ENCODE measurements at regions not wholly inside any gene's neighbourhood (a gene's known extent, or its start where the extent isn't known, plus 50 kb on each side); places are given as distances from the start of the nearest gene placed in this dataset.
"Not testable (repeated sequence)": the region's sequence is repeated elsewhere in the genome, so short reads cannot be mapped to it uniquely, and the experiment has no call there.

DNA sequence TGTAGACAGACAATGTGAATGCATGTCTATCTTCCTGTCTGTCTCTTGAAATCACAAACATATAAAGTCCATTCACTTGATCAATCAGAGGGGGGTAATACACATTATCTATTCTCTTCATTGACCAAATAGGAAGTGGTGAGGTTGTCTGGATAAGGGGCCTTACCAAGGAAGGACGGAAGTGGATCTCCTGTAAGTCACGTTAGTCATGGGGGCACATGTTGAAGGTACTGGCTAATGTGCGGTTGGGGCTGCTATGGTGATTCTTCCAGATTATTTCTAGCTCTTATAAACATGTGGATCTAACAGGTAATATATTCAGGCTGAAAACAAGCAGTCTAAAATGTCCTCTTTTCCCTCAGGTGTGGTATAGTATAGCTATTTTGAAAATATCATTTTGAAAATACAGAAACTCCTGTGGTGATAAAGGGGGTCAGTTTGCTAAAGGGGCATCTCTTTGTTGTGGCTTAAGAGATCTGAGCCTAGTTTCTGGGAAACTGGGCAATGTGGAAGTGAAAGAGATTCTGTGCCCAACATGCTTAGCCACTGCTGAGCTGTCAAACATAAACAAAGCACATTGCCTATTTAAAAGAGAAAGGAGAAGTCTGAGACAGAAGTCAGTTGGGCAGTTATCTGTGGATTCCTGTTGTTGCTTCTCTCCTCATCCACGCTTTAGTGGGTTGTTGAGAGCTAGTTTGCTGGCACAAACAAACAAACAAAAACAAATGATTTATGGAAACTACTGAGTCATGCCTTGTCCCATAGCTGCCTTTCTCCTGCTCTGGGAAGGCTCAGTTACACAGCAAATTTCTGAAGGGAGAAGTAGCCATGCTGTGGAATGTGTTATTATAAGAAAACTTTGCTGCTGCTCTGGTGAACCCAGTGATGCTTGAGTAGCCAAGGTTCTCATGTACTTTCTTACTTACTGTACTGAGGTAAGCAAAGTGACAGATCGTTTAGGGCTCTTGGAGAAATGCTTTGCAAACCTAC, 166.9 kb downstream of the HLX start:
- TF ChIP-seq CHD2 (IDR thresholded peaks at IDR 0.05; ENCODE audit: low read length, partially characterized antibody) = no peak
- no peak for TF ChIP-seq MEF2A (IDR thresholded peaks at IDR 0.05; ENCODE audit: borderline replicate concordance, low read depth)
- no peak for TF ChIP-seq TCF12 (IDR thresholded peaks at IDR 0.05)
- no peak for TF ChIP-seq GABPA (IDR thresholded peaks at IDR 0.05; ENCODE audit: low read depth)
- TF ChIP-seq TEAD4 (IDR thresholded peaks at IDR 0.05; ENCODE audit: borderline replicate concordance, insufficient read depth) = no peak
- TF ChIP-seq, protein P1, sequence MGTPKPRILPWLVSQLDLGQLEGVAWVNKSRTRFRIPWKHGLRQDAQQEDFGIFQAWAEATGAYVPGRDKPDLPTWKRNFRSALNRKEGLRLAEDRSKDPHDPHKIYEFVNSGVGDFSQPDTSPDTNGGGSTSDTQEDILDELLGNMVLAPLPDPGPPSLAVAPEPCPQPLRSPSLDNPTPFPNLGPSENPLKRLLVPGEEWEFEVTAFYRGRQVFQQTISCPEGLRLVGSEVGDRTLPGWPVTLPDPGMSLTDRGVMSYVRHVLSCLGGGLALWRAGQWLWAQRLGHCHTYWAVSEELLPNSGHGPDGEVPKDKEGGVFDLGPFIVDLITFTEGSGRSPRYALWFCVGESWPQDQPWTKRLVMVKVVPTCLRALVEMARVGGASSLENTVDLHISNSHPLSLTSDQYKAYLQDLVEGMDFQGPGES (IDR thresholded peaks at IDR 0.05; ENCODE audit: low read depth, low read length) = no peak
- no peak for TF ChIP-seq FOSL2 (IDR thresholded peaks at IDR 0.05; ENCODE audit: borderline replicate concordance, low read depth)
- TF ChIP-seq ELF1 (IDR thresholded peaks at IDR 0.05) = no peak
- no peak for TF ChIP-seq EZH2phosphoT487 (IDR thresholded peaks at IDR 0.05; ENCODE audit: borderline replicate concordance, low read depth)
- TF ChIP-seq CTCF (IDR thresholded peaks at IDR 0.05) = no peak
- TF ChIP-seq NRF1 (IDR thresholded peaks at IDR 0.05; ENCODE audit: low read depth, low read length) = no peak
- TF ChIP-seq MXI1 (IDR thresholded peaks at IDR 0.05; ENCODE audit: low read depth, low read length) = no peak
- Histone ChIP-seq H3K9ac (no peak overlapping the region), H3K27me3 (ENCODE audit: insufficient read depth) (no peaks in the 10 kb centered on the region), H3K36me3 (replicated peaks in 1 of 2; ENCODE audit: control insufficient read depth in 1 of 2, insufficient read depth in 2 of 2, low read length in 1 of 2) (no peaks in the 10 kb centered on the region), H3K4me3 (ENCODE audit: low read depth in 2 of 2, low read length in 1 of 2) (no peak overlapping the region), H4K20me1 (ENCODE audit: insufficient read depth) (no peaks in the 10 kb centered on the region), H3F3A (replicated peaks; ENCODE audit: insufficient read depth) (no peaks in the 10 kb centered on the region), H3K9me3 (0 out of 2 replicates have a peak, but pooled peaks cover 2% of the 10 kb centered on the region), H2AFZ (ENCODE audit: low read depth) (peak overlapping the region; percentile 69; the same call in 1 of the 2 replicates), H3K9me2 (no peaks in the 10 kb centered on the region), H3K4me1 (ENCODE audit: control insufficient read depth in 1 of 2, insufficient read depth in 2 of 2, low read depth in 1 of 2, low read length in 1 of 2) (no peaks in the 10 kb centered on the region), H3K4me2 (no peak overlapping the region), H3K79me2 (ENCODE audit: insufficient read depth) (no peaks in the 10 kb centered on the region), H3K27ac (ENCODE audit: low read depth in 2 of 2, low read length in 1 of 2) (peak overlapping the region in 1 of 2 experiments; percentile 56; a peak in 1 of 4 replicates)
- ChIA-PET POLR2A (no interaction called here), CTCF (interaction anchor here (0.9 kb wide), 1 partner anchor 157 kb away, joined by 3 read pairs; no protein-coding TSS in a partner anchor)
- WGBS (ENCODE audit: low lambda C conversion rate) = 88% methylated on average over 5 of the region's 5 CpGs
- DNase-seq = no peak

GRCh38 chr1:221051391-221051790, 172.1 kb downstream of the HLX start:
- H3F3A ChIP-seq (replicated peaks; ENCODE audit: insufficient read depth); H3K4me2 ChIP-seq; H3K36me3 ChIP-seq (replicated peaks in 1 of 2; ENCODE audit: control insufficient read depth in 1 of 2, insufficient read depth in 2 of 2, low read length in 1 of 2); H3K4me3 ChIP-seq (ENCODE audit: low read depth in 2 of 2, low read length in 1 of 2); H3K9ac ChIP-seq; H3K79me2 ChIP-seq (ENCODE audit: insufficient read depth); H3K4me1 ChIP-seq (ENCODE audit: control insufficient read depth in 1 of 2, insufficient read depth in 2 of 2, low read depth in 1 of 2, low read length in 1 of 2); POLR2A ChIA-PET; H4K20me1 ChIP-seq (ENCODE audit: insufficient read depth); H3K9me3 ChIP-seq; H3K27ac ChIP-seq (ENCODE audit: low read depth in 2 of 2, low read length in 1 of 2); H3K9me2 ChIP-seq; H2AFZ ChIP-seq (ENCODE audit: low read depth); DNase-seq; H3K27me3 ChIP-seq (ENCODE audit: insufficient read depth): not testable (repeated sequence)
- CTCF ChIA-PET = interaction anchor here (1.0 to 1.6 kb wide), 2 partner anchors 16 to 21 kb away, joined by 3 to 4 read pairs; no protein-coding TSS in a partner anchor
- 76% methylated on average over 4 of the region's 4 CpGs for WGBS (ENCODE audit: low lambda C conversion rate)
